OCI-LY3 (cell line): ENCODE measurements at regions not wholly inside any gene's neighbourhood (a gene's known extent, or its start where the extent isn't known, plus 50 kb on each side); places are given as distances from the start of the nearest gene placed in this dataset.

Experiments
- H2AFZ ChIP-seq: fragments of 200-600, 300-600 bp; shearing (Covaris generic); 2 replicates; pipeline ENCODE4 v1.6.0; 2014; ENCODE audit warnings: antibody characterized with exemption, low read depth, low read length
- H3K27ac ChIP-seq: fragments of 200-600, 300-600 bp; sonication (generic); 2 replicates; pipeline ENCODE4 v1.5.1; 2014; ENCODE audit warnings: mild to moderate bottlenecking, low read length, moderate library complexity, mixed read lengths
- H3K27me3 ChIP-seq: fragments of 200-600, 300-600 bp; sonication (generic); 2 replicates; pipeline ENCODE4 v1.6.1; 2014; ENCODE audit warnings: low read depth, low read length, mixed read lengths
- H3K36me3 ChIP-seq: fragments of 200-600, 300-600 bp; sonication (generic); replicated peaks from 2 replicates; pipeline ENCODE3; 2014; ENCODE audit warnings: low read depth, low read length, mixed read lengths
- H3K4me1 ChIP-seq: fragments of 300-600, 200-600 bp; sonication (generic); 2 replicates; pipeline ENCODE4 v1.6.1; 2014; ENCODE audit warnings: low read length, mixed read lengths
- H3K4me2 ChIP-seq: fragments of 200-600, 300-600 bp; sonication (generic); 2 replicates; pipeline ENCODE4 v1.6.1; 2014; ENCODE audit warnings: low read length, mixed read lengths
- H3K4me3 ChIP-seq: fragments of 300-600, 200-600 bp; sonication (generic); 2 replicates; pipeline ENCODE4 v1.5.1; 2014; ENCODE audit warnings: antibody characterized with exemption, mild to moderate bottlenecking, low read length, moderate library complexity
- H3K79me2 ChIP-seq: fragments of 300-600, 200-600 bp; shearing (Covaris generic); 2 replicates; pipeline ENCODE4 v1.6.1; 2014; ENCODE audit warnings: mild to moderate bottlenecking, low read length, mixed read lengths
- H3K9ac ChIP-seq: fragments of 300-600, 200-600 bp; shearing (Covaris generic); 2 replicates; pipeline ENCODE4 v1.6.0; 2014; ENCODE audit warnings: mild to moderate bottlenecking, low read length, moderate library complexity
- H3K9me3 ChIP-seq: fragments of 200-600, 300-600 bp; shearing (Covaris generic); 2 replicates; pipeline ENCODE4 v1.6.1; 2014; ENCODE audit warnings: low read length, mixed read lengths; ENCODE audit not compliant: insufficient read depth
- H4K20me1 ChIP-seq: fragments of 200-600, 300-600 bp; sonication (generic); 2 replicates; pipeline ENCODE4 v1.6.1; 2016; ENCODE audit warnings: low read length, mixed read lengths; ENCODE audit not compliant: insufficient read depth
- CTCF ChIP-seq: fragments of 200-600, 300-600 bp; sonication (generic); IDR thresholded peaks from 2 replicates; pipeline ENCODE4 v1.5.1; 2014; ENCODE audit warnings: antibody characterized with exemption, low read length, low read depth
- EZH2phosphoT487 ChIP-seq: fragments of 200-600 bp; shearing (Covaris generic); IDR thresholded peaks from 2 replicates; pipeline ENCODE4 v1.6.1; 2018; ENCODE audit warnings: antibody characterized with exemption, mixed run types, low read depth

GRCh38 chr12:5186715-5187114, 143.0 kb downstream of the KCNA5 start:
- Histone ChIP-seq H3K79me2 (no peaks in the 10 kb centered on the region), H2AFZ (no peak overlapping the region), H3K4me1 (no peaks in the 10 kb centered on the region), H4K20me1 (no peaks in the 10 kb centered on the region), H3K27me3 (peaks cover 42% of the 10 kb centered on the region), H3K4me2 (no peak overlapping the region), H3K36me3 (no peaks in the 10 kb centered on the region), H3K27ac (no peak overlapping the region), H3K9ac (no peak overlapping the region), H3K4me3 (no peak overlapping the region), H3K9me3 (no peaks in the 10 kb centered on the region)
- TF ChIP-seq EZH2phosphoT487 (no peak), CTCF (no peak)

GRCh38 chr12:5187136-5187535, 143.5 kb downstream of the KCNA5 start:
- TF ChIP-seq CTCF (no peak), EZH2phosphoT487 (no peak)
- Histone ChIP-seq H3K4me1 (no peaks in the 10 kb centered on the region), H3K9me3 (no peaks in the 10 kb centered on the region), H3K27me3 (peaks cover 46% of the 10 kb centered on the region), H4K20me1 (no peaks in the 10 kb centered on the region), H3K9ac (no peak overlapping the region), H3K4me3 (no peak overlapping the region), H3K79me2 (no peaks in the 10 kb centered on the region), H2AFZ (no peak overlapping the region), H3K4me2 (no peak overlapping the region), H3K36me3 (no peaks in the 10 kb centered on the region), H3K27ac (no peak overlapping the region)

- Histone ChIP-seq H3K4me2 (no peak overlapping the region), H3K27me3 (peaks cover 50% of the 10 kb centered on the region), H3K27ac (no peak overlapping the region), H2AFZ (no peak overlapping the region), H3K4me1 (no peaks in the 10 kb centered on the region), H3K36me3 (no peaks in the 10 kb centered on the region), H3K9ac (no peak overlapping the region), H3K79me2 (no peaks in the 10 kb centered on the region), H3K9me3 (no peaks in the 10 kb centered on the region), H4K20me1 (no peaks in the 10 kb centered on the region), H3K4me3 (no peak overlapping the region)
- TF ChIP-seq EZH2phosphoT487 (no peak), CTCF (no peak)
Observed at GRCh38 chr12:5188472-5188871, 144.8 kb downstream of the KCNA5 start.

- H3K27me3 ChIP-seq, result peaks cover 49% of the 10 kb centered on the region
- H3K79me2 ChIP-seq, result no peaks in the 10 kb centered on the region
- H3K9me3 ChIP-seq, result no peaks in the 10 kb centered on the region
- H3K36me3 ChIP-seq, result no peaks in the 10 kb centered on the region
- no peak overlapping the region for H3K9ac ChIP-seq
- H4K20me1 ChIP-seq, result no peaks in the 10 kb centered on the region
- H3K27ac ChIP-seq, result no peak overlapping the region
- H3K4me1 ChIP-seq, result no peaks in the 10 kb centered on the region
- TF ChIP-seq EZH2phosphoT487, result no peak
- no peak for TF ChIP-seq CTCF
- H3K4me3 ChIP-seq, result no peak overlapping the region
- no peak overlapping the region for H2AFZ ChIP-seq
- H3K4me2 ChIP-seq, result no peak overlapping the region
Observed at GRCh38 chr12:5189173-5189572, 145.5 kb downstream of the KCNA5 start.
